HG03521 (cell line): ENCODE measurements at regions not wholly inside any gene's neighbourhood (a gene's known extent, or its start where the extent isn't known, plus 50 kb on each side); places are given as distances from the start of the nearest gene placed in this dataset.

Experiments used
- ATAC-seq: cut with Tn5 transposase; IDR thresholded peaks from one replicate; pipeline ENCODE4 v1.9.1; 2021; ENCODE audit warnings: mild to moderate bottlenecking, moderate library complexity; ENCODE audit not compliant: unreplicated experiment

- no peak for ATAC-seq
Measured at GRCh38 chr5:103953601-103954382, 391.2 kb upstream of the NUDT12 start.

DNA sequence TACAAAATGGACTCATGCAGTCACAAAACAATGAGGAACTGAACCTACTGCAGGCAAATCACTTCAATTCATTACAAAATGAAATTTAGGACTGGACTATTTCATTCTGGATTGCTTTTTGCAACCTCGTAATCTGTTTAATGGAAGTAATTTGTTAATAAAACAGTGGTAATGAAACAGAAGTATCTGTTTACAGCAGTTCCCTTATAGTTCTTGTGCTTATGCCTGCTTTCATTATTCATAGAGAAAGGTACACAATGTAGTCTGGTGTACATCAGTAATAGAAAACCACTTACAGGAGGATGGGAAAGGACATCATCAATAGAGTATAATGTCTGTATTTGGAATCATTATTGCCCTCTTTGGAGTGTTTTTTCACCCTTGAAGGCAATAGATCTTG is 389.2 kb upstream of the NUDT12 start:
- no peak for ATAC-seq

- no peak for ATAC-seq
Measured at GRCh38 chr5:103943230-103943629, 380.6 kb upstream of the NUDT12 start.

DNA sequence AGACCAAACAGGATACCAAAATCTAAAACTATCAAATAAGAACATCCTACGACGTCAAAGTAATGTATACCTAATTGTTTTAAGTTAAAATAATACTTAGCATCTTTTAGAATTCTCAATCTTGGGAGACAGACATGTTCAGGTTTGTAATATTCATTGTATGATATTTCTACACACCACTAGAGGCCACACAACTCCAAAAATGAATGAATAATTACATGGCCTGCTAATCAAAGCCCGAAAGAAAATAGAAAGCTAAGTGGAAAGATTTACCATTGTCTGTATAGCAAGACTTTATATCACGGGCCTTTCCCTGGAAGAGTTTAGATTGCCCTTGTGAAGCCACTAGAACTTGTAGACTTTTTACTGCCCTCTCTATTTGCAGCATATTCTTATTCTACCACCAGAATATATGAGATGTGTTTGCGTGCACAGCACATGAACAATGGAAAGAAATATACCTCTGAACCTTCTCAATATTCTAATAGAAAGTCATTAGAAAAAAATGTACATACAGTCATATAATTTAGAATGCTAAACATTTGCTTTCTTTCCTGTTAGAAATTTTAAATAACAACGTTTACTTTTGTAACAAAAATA is 380.1 kb upstream of the NUDT12 start:
- ATAC-seq = no peak

GRCh38 chr5:103941596-103941995 is 379.0 kb upstream of the NUDT12 start:
- ATAC-seq = no peak

- ATAC-seq = no peak
Measured at GRCh38 chr5:103938146-103938695, 375.6 kb upstream of the NUDT12 start.

DNA sequence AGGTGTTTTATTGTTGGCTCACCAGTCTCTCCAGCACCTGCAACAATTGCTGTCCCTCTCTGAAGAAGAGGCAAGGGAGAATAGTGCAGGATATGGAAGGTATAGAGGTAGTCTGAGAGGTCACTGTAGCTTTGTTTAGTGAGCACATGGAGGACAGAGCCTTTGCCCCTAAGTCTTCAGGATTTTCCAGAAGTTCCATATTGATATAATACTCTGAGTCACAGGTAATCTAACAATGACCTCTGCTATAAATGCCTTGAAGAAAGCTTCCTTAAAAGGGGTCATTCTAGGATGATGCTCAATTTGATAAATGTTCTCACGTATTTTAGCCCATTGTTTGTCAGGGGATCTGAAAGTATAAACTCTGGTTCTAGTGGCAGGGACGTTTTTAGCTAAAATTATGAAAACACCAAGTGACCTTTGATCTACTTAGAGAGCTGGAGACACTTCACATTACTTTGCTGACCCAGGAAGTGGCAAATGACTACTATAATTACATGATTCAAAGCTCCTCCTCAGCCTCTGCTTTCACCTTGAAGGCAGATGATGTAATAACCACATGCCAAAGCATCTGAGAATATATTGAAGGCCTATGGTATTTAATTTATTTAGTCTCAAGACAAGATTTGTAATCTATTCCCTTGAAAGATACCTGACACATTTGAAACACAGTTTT is 366.9 kb upstream of the NUDT12 start:
- no peak for ATAC-seq

DNA sequence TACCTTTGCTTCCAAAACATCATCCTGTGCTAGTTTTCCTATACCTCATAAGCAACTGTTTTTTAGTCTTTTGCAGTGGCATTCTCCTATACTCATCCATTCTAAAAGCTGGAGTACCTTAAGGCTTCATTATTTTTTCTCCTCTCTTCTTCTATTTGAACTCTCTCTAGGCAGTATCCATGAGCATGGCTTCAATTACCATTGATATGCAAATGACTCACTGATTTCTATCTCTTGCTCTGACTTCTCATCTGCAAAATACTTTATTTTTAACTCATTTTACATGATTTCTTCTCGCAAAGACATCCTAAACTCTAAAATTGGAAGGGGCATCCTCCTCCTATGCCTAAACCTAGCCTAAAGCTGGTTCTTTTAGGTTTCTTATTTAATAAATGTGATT is 365.1 kb upstream of the NUDT12 start:
- no peak for ATAC-seq

DNA sequence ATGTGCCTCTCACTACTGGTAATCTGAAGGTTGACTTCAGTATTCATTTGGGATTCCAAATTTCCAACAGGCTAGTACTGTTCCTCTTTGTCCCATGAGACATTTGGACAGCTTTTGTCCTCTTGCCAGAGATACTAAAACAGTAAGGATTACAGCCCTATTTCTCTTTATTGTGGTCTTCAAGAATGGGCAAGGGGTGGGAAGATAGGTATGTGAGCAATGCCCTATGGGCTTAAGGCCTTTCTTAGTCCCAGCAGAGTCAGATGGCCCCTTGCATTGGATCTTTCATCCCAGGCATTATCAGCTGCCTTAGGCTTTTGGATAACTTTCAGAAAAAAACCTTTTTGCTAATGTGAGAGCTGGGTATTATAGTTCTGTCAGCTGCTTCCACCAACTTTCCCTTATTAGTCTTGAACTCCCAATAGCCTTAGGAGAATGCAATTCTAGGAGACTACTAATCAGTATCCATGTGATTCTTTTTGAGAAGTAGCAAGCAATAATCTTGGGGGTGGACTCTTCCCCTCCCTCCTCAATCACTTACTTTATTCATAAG is 361.1 kb upstream of the NUDT12 start:
- no peak for ATAC-seq

GRCh38 chr5:103919506-103919905 is 356.9 kb upstream of the NUDT12 start:
- no peak for ATAC-seq

- ATAC-seq = no peak
Measured at GRCh38 chr5:103918668-103919367, 356.2 kb upstream of the NUDT12 start.

GRCh38 chr5:103915081-103915480 is 352.5 kb upstream of the NUDT12 start:
- ATAC-seq = no peak

- no peak for ATAC-seq
Measured at GRCh38 chr5:103910786-103911185, 348.2 kb upstream of the NUDT12 start.

DNA sequence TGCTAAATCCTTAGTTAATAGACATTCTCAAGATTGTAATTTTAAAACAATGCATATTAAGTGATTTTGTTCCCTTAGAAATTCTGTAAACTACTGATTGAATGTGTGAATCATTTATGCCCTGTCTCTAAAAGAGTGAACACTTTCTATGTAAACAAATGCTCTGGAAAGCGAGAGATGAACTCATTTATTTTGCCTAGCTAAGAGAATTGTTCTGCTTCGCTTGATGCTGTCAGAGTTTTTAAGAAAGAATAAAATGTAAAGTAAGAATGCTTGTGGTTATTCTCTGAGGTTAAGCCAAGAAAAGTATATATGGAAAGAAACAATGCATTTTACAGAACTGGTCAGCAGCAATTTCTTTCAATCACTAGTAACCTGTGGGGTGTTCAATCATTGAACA is 347.4 kb upstream of the NUDT12 start:
- no peak for ATAC-seq

GRCh38 chr5:103909391-103909790 is 346.8 kb upstream of the NUDT12 start:
- ATAC-seq = no peak

DNA sequence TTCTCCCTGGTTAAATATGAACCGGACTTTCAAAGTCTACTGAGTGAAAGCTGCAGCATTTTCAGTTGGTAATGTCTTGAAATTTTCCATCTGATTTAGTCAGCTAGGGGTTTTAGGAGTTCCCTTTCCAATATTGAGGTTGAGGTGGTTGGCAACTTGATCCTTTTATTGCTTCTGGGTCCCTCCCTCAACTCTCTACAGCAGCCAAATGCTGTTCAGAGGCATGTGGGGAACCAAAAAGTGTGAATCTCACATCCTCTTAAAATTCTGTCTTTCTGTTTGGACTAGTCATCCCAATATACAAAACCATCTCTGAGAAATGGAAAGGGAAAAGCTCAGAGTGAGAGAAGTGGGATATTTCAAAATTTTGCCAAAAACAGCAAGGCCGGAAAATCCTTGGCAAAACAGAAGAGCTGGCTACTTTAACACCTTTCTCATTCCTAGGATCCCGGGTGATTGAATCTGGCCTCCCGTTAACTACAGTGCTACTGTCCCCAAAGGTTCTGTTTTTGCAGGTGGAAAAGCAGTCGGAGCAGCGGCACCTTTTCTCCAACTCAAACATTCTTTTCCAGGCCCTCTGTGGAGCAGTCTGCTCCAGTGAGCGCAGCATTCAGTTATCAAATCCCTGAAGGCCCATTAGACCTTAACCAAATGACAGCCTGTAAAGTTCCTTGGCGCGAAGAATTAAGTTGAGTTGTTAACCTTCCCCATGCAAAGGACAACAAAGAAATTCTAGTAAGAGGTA is 345.9 kb upstream of the NUDT12 start:
- ATAC-seq = no peak

GRCh38 chr5:103907001-103907400 is 344.4 kb upstream of the NUDT12 start:
- no peak for ATAC-seq

DNA sequence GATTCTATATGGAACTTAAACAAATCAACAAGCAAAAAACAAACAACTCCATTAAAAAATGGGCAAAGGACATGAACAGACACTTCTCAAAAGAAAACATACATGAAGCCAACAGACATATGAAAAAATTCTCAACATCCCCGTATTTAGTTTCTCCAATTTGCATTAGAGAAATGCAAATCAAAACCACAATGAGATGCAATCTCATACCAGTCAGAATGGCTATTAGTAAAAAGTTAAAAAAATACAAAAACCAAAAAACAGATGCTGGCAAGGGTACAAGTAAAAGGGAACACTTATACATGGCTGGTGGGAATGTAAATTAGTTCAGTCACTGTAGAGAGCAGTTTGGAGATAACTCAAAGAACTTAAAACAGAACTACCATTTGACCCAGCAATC is 342.1 kb upstream of the NUDT12 start:
- ATAC-seq = no peak

DNA sequence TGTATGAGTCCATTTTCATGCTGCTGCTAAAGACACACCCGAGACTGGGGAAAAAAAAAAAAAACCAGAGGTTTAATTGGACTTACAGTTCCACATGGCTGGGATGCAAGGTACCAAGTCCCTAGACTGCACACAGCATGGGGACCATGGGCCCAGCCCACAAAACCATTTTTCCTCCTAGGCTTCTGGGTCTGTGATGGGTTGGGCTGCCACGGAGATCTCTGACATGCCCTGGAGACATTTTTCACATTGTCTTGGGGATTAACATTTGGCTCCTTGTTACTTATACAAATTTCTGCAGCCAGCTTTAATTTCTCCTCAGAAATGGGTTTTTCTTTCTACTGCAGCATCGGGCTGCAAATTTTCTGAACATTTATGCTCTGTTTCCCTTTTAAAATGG is 340.3 kb upstream of the NUDT12 start:
- ATAC-seq = no peak

DNA sequence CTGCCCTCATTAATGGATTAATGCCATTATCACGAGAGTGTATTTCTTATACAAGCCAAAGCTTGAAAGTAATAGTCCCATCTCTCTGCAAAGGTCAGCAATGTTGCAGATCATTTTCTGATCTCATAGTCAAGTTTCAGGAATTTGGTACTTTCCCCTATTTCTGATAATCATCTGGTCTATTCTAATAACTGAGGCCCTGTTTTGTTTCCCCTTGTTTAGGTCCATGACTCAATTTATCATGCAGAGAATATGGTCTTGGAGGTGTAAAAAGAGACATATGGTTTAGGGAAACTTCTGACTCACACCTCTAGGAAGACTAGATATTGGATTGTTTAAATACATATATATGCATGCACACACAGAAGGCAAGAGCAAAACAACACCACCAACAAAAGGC is 339.3 kb upstream of the NUDT12 start:
- no peak for ATAC-seq
